ENCODE measurements at regions not wholly inside any gene's neighbourhood (a gene's known extent, or its start where the extent isn't known, plus 50 kb on each side); places are given as distances from the start of the nearest gene placed in this dataset.
"Not testable (repeated sequence)": the region's sequence is repeated elsewhere in the genome, so short reads cannot be mapped to it uniquely, and the experiment has no call there.

DNA sequence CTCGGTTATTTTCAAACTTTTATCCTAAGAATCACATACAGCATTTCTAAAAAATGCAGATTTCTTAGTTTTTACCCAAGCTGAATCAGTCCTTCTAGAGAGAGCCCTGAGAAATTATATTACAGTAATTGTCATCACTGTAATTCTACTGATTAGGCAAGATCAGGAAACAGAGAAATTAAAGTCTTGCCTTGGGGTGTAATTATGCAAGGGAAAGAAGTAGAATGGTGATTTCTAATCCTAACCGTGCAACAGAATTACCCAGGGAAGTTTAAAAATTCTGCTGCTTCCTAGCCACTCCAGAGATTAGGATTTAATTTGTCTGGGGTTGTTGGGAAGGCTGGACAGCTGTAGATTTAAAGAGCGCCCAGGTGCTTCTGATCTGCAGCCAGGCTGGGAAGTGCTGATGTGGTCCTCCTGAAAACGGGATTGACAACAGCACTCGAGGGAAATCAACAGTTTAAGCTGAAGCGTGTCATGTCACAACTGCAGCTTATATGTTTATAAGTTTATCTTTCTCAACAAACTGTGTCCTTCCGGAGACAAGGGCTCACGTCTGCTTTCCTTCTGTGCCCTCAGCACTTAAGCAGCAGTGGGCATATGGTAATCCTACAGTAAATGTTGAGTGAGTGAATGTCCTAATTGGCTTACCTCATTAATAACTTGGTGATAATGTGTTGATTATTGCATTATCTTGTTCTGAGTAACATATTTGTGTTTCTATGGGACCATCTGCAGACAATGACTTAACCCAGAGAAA lies 671.9 kb upstream of the SOX11 start:
- Histone ChIP-seq H3K36me3 (no peaks in the 10 kb centered on the region), H3K4me3 (no peak overlapping the region), H3K4me1 (no peaks in the 10 kb centered on the region), H3K27ac (no peak overlapping the region), H3K9me3 (no peaks in the 10 kb centered on the region), H3K27me3 (no peaks in the 10 kb centered on the region)
- intact Hi-C loops (cut with DNase I) = no loop called here
- ATAC-seq (no peak), DNase-seq (no peak)
- TF ChIP-seq, protein P1, sequence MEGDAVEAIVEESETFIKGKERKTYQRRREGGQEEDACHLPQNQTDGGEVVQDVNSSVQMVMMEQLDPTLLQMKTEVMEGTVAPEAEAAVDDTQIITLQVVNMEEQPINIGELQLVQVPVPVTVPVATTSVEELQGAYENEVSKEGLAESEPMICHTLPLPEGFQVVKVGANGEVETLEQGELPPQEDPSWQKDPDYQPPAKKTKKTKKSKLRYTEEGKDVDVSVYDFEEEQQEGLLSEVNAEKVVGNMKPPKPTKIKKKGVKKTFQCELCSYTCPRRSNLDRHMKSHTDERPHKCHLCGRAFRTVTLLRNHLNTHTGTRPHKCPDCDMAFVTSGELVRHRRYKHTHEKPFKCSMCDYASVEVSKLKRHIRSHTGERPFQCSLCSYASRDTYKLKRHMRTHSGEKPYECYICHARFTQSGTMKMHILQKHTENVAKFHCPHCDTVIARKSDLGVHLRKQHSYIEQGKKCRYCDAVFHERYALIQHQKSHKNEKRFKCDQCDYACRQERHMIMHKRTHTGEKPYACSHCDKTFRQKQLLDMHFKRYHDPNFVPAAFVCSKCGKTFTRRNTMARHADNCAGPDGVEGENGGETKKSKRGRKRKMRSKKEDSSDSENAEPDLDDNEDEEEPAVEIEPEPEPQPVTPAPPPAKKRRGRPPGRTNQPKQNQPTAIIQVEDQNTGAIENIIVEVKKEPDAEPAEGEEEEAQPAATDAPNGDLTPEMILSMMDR (IDR thresholded peaks at IDR 0.05) = no peak

DNA sequence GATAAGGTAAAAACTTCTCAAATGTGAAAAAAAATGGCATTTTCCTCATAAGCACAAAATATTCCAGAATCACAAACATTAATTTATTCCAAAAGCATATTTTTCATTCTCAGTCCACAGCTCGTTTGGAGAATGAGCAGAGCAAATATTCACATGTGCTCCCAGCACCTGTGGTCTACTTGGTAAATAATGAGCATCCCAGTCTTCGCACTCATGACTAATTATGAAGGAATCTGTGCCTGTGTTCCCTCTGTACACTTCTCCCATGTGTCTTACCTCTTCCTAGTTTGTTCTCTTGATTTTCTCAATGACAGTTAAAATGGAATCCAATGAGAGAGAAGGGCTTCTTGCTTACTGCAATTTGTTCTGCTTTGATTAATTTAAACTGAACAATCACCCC lies 671.0 kb upstream of the SOX11 start:
- Histone ChIP-seq H3K27me3 (no peaks in the 10 kb centered on the region), H3K36me3 (no peaks in the 10 kb centered on the region), H3K4me3 (no peak overlapping the region), H3K9me3 (no peaks in the 10 kb centered on the region), H3K4me1 (no peaks in the 10 kb centered on the region), H3K27ac (no peak overlapping the region)
- intact Hi-C loops (cut with DNase I) = no loop called here
- no peak for ATAC-seq
- TF ChIP-seq, protein P1 (IDR thresholded peaks at IDR 0.05) = no peak
- no peak for DNase-seq

DNA sequence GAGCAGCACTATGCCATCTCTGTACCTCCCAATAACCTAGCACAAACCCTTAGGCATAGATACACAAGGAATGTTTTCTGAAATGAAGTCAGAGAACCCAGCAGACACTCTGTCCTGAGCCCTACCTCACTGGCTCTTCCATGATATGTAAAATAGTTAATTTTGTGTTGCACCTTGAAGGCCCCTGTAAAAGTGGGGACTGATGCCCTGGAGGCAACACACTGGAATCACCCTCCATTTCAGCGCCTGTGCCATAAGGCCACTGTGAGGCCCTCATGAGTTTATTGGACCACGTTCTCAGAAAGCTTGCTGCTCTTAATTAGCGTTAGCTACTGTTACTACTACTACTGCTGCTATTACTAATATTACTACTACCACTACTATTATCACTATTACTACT lies 670.1 kb upstream of the SOX11 start:
- Histone ChIP-seq H3K4me1 (no peaks in the 10 kb centered on the region), H3K27ac (no peak overlapping the region), H3K27me3 (no peaks in the 10 kb centered on the region), H3K9me3 (no peaks in the 10 kb centered on the region), H3K4me3 (no peak overlapping the region), H3K36me3 (no peaks in the 10 kb centered on the region)
- TF ChIP-seq, protein P1 (IDR thresholded peaks at IDR 0.05) = no peak
- ATAC-seq (no peak), DNase-seq (no peak)
- intact Hi-C loops (cut with DNase I) = no loop called here

DNA sequence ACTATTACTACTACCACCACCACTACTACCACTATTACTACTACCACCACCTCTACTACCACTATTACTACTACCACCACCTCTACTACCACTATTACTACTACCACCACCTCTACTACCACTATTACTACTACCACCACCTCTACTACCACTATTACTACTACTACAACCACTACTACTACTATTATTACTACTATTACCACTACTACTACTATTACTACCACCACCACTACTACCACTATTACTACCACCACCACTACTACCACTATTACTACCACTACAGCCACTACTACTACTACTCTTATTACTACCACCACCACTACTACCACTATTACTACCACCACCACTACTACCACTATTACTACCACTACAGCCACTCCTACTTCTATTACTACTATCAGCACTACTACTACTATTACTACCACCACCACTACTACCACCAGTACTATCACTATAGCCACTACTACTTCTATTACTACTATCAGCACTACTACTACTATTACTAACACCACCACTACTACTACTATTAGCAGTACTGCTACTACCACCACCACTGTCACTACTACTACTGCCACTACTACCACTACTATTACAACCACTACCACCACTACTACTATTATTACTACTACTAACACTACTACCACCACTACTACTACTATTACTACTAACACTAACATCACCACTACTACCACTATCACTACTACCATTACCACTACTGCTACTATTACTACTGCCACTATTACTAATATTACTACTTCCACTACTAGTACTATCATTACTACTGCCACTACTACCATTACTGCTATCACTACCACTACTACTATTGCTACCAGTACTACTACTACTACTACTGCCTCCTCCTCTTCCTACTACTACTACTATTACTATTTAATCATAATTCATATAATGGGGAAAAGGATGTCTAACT lies 669.2 kb upstream of the SOX11 start:
- H3K27me3 ChIP-seq; H3K27ac ChIP-seq; ATAC-seq; H3K4me3 ChIP-seq; H3K4me1 ChIP-seq; DNase-seq; intact Hi-C loops (cut with DNase I); H3K36me3 ChIP-seq; H3K9me3 ChIP-seq: not testable (repeated sequence)

DNA sequence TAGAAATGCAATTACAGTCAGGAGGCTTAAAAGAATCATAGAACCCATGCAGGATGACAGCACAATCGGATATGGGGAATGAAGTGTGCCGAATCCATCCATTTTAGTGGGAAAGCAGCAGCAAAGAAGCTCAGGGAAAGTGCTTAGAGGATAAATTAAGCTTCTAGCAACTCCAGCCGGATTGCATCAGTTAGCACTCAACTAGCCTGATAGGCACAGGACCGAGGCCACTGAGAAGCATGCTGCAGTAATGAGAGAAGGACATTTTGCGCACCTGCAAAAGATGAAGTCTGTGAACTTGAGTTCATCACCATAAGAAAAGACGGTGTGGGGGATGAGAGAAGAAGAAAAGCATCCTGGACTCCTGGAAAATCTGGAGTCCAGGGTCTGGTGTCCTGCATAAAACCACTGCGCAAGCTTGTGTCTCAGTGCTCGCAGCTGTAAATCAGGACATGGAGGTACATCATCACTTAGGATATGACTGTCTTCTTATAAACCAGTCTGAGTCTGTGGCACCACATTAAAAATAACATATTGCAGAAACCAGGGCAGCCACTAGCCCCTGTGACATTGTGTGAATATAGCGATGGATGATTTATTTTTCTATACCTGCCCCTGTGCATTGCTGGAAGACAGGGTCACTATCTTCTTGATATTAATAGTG lies 665.5 kb upstream of the SOX11 start:
- ATAC-seq = no peak

More for the DNA sequence above, 665.5 kb upstream of the SOX11 start:
- TF ChIP-seq, protein P1 (IDR thresholded peaks at IDR 0.05) = no peak
- intact Hi-C loops (cut with DNase I) = no loop called here
- no peak for DNase-seq
- no peaks in the 10 kb centered on the region for H3K4me1 ChIP-seq
- no peaks in the 10 kb centered on the region for H3K27me3 ChIP-seq
- H3K9me3 ChIP-seq = no peaks in the 10 kb centered on the region
- H3K27ac ChIP-seq = no peak overlapping the region
- H3K4me3 ChIP-seq = no peak overlapping the region
- no peaks in the 10 kb centered on the region for H3K36me3 ChIP-seq

Data from upper lobe of right lung (tissue), 1 donor.